ENCODE measurements at regions not wholly inside any gene's neighbourhood (a gene's known extent, or its start where the extent isn't known, plus 50 kb on each side); places are given as distances from the start of the nearest gene placed in this dataset.

DNA sequence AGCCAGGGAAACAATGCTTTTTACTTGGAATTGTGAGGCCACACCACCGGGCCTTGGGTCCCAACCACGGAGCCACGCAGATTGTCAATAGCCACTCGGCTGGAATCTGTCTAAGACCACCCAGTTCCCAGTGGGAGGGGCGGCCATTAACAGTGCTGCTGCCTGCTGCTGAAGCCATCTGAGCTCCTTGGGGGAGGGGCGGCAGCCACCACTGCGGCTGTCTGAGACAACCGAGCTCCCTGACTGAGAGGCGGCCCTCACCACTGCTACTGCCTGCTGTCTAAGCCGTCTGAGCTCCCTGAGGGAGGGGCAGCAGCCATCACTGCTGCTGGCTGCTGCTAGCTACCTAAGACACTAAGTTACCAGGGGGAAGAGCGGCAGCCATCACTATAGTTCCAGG lies 64.3 kb downstream of the DMRTA2 start:
- peak; percentile 63 for ATAC-seq
- Histone ChIP-seq H3K4me3 (no peak overlapping the region), H3K9me3 (replicated peaks; ENCODE audit: control insufficient read depth, insufficient read depth, low read depth, low read length) (no peaks in the 10 kb centered on the region), H3K36me3 (ENCODE audit: control insufficient read depth, insufficient read depth, low read length) (no peaks in the 10 kb centered on the region), H4K20me1 (replicated peaks; ENCODE audit: control insufficient read depth, insufficient read depth, low read length) (no peaks in the 10 kb centered on the region), H3K9ac (ENCODE audit: insufficient read depth in 1 of 2, low read depth in 2 of 2, low read length in 2 of 2) (no peak overlapping the region), H3K27ac (ENCODE audit: extremely low read depth, low read depth, low read length) (no peak overlapping the region), H2AFZ (ENCODE audit: low read depth, low read length) (peak overlapping the region; percentile 48), H3K4me1 (replicated peaks in 1 of 2; ENCODE audit: control insufficient read depth in 2 of 2, insufficient read depth in 2 of 2, low read length in 2 of 2) (peaks cover 0 to 5% of the 10 kb centered on the region in 2 experiments; a peak in 1 of 5 replicates), H3K79me2 (ENCODE audit: control insufficient read depth, insufficient read depth, low read length) (no peaks in the 10 kb centered on the region), H3K4me2 (ENCODE audit: insufficient read depth, low read length) (no peak overlapping the region; the same call in 1 of the 2 replicates), H3K9me1 (ENCODE audit: control insufficient read depth, insufficient read depth, low read length) (no peaks in the 10 kb centered on the region), H3K27me3 (ENCODE audit: control insufficient read depth in 2 of 2, insufficient read depth in 2 of 2, low read length in 2 of 2) (peaks cover 0 to 23% of the 10 kb centered on the region in 2 experiments; a peak in 2 of 5 replicates)
- intact Hi-C loops (cut with micrococcal nuclease) (no loop called here), in situ Hi-C loops (cut with MboI) (loop anchor here (25.0 kb wide), 1 partner anchor 703 kb away; no protein-coding TSS in a partner anchor)
- ChIA-PET POLR2A (no interaction called here), CTCF (ENCODE audit: low intra/inter-chr PET ratio) (no interaction called here)
- 0% methylated on average over 11 of the region's 11 CpGs for WGBS (ENCODE audit: insufficient coverage, low coverage, missing lambda C conversion rate)
- no peak for FAIRE-seq
- TF ChIP-seq ZKSCAN8 (CRISPR knock-in tag; IDR thresholded peaks at IDR 0.05) (no peak), ZNF3 (CRISPR knock-in tag; IDR thresholded peaks at IDR 0.05) (no peak), PTRF (tag; IDR thresholded peaks at IDR 0.05) (no peak), CBX3 (IDR thresholded peaks at IDR 0.05; ENCODE audit: borderline replicate concordance in 1 of 2, low read length in 2 of 2) (no peak), CC2D1A (IDR thresholded peaks at IDR 0.05) (no peak), SAFB2 (IDR thresholded peaks at IDR 0.05; ENCODE audit: borderline replicate concordance, low read depth, low read length, severe bottlenecking) (no peak), KLF10 (CRISPR knock-in tag; IDR thresholded peaks at IDR 0.05) (no peak), HMG20A (CRISPR knock-in tag; conservative IDR thresholded peaks at IDR 0.05) (no peak), ADNP (tag; IDR thresholded peaks at IDR 0.05) (no peak), U2AF1 (optimal IDR thresholded peaks at IDR 0.05; ENCODE audit: low read depth, low read length) (no peak), RBM39 (optimal IDR thresholded peaks at IDR 0.05; ENCODE audit: low read depth, low read length) (no peak), CHD1 (IDR thresholded peaks at IDR 0.05; ENCODE audit: low read length) (no peak)
- TF ChIP-seq, protein P1, sequence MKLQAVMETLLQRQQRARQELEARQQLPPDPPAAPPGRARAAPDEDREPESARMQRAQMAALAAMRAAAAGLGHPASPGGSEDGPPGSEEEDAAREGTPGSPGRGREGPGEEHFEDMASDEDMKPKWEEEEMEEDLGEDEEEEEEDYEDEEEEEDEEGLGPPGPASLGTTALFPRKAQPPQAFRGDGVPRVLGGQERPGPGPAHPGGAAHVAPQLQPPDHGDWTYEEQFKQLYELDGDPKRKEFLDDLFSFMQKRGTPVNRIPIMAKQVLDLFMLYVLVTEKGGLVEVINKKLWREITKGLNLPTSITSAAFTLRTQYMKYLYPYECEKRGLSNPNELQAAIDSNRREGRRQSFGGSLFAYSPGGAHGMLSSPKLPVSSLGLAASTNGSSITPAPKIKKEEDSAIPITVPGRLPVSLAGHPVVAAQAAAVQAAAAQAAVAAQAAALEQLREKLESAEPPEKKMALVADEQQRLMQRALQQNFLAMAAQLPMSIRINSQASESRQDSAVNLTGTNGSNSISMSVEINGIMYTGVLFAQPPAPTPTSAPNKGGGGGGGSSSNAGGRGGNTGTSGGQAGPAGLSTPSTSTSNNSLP (IDR thresholded peaks at IDR 0.05; ENCODE audit: borderline replicate concordance, low read depth, low read length) = no peak
- no peak for DNase-seq (ENCODE audit: extremely low read depth in 1 of 4, low spot score in 3 of 4)
- BruUV-seq (replicated peaks) = no TSS peak
